ENCODE measurements at regions not wholly inside any gene's neighbourhood (a gene's known extent, or its start where the extent isn't known, plus 50 kb on each side); places are given as distances from the start of the nearest gene placed in this dataset.

- H3K4me3 ChIP-seq (ENCODE audit: low read depth, low read length) = no peak overlapping the region
- no peak for TF ChIP-seq CTCF (IDR thresholded peaks at IDR 0.05; ENCODE audit: control insufficient read depth, extremely low read depth, insufficient read depth)
- DNase-seq (ENCODE audit: low read depth) = no peak
Measured at GRCh38 chr5:125950012-125950615, 473.1 kb upstream of the GRAMD2B start.

GRCh38 chr5:125961150-125961549 is 462.1 kb upstream of the GRAMD2B start:
- no peak for TF ChIP-seq CTCF (IDR thresholded peaks at IDR 0.05; ENCODE audit: control insufficient read depth, extremely low read depth, insufficient read depth)
- no peak overlapping the region for H3K4me3 ChIP-seq (ENCODE audit: low read depth, low read length)
- DNase-seq (ENCODE audit: low read depth) = no peak

GRCh38 chr5:125965577-125965976 is 457.6 kb upstream of the GRAMD2B start:
- no peak for TF ChIP-seq CTCF (IDR thresholded peaks at IDR 0.05; ENCODE audit: control insufficient read depth, extremely low read depth, insufficient read depth)
- no peak overlapping the region for H3K4me3 ChIP-seq (ENCODE audit: low read depth, low read length)
- DNase-seq (ENCODE audit: low read depth) = no peak

- no peak for TF ChIP-seq CTCF (IDR thresholded peaks at IDR 0.05; ENCODE audit: control insufficient read depth, extremely low read depth, insufficient read depth)
- no peak for DNase-seq (ENCODE audit: low read depth)
- H3K4me3 ChIP-seq (ENCODE audit: low read depth, low read length) = no peak overlapping the region
Measured at GRCh38 chr5:125967576-125967975, 455.6 kb upstream of the GRAMD2B start.

- no peak for TF ChIP-seq CTCF (IDR thresholded peaks at IDR 0.05; ENCODE audit: control insufficient read depth, extremely low read depth, insufficient read depth)
- no peak for DNase-seq (ENCODE audit: low read depth)
Measured at GRCh38 chr5:125969011-125969813, 454.0 kb upstream of the GRAMD2B start.

GRCh38 chr5:125969814-125970171 is 453.4 kb upstream of the GRAMD2B start:
- no peak for TF ChIP-seq CTCF (IDR thresholded peaks at IDR 0.05; ENCODE audit: control insufficient read depth, extremely low read depth, insufficient read depth)

More at GRCh38 chr5:125969011-125969813, 454.0 kb upstream of the GRAMD2B start:
- no peak overlapping the region for H3K4me3 ChIP-seq (ENCODE audit: low read depth, low read length)

More at GRCh38 chr5:125969814-125970171, 453.4 kb upstream of the GRAMD2B start:
- no peak overlapping the region for H3K4me3 ChIP-seq (ENCODE audit: low read depth, low read length)
- DNase-seq (ENCODE audit: low read depth) = no peak

All from LNCaP clone FGC (cell line).